Smooth muscle cell (in vitro differentiated cells): ENCODE measurements at regions not wholly inside any gene's neighbourhood (a gene's known extent, or its start where the extent isn't known, plus 50 kb on each side); places are given as distances from the start of the nearest gene placed in this dataset.

Experiments used
- DNase-seq: peaks from one replicate; lab custom pipeline; 2025; ENCODE audit not compliant: unreplicated experiment; lab: John Stamatoyannopoulos, UW
- H2AFZ ChIP-seq: fragments of 200-600 bp; sonication (generic); 2 replicates; pipeline ENCODE4 v1.6.0; 2016; ENCODE audit warnings: antibody characterized with exemption, low read depth, mild to moderate bottlenecking
- H3F3A ChIP-seq: fragments of 200-600 bp; sonication (generic); 2 replicates; pipeline ENCODE4 v1.6.0; 2017; ENCODE audit warnings: antibody characterized with exemption, low read depth
- H3K27ac ChIP-seq: fragments of 200-600 bp; sonication (generic); 2 replicates; pipeline ENCODE4 v1.5.1; 2016; ENCODE audit warnings: low read depth, mild to moderate bottlenecking
- H3K27me3 ChIP-seq: fragments of 200-600 bp; sonication (generic); 2 replicates; pipeline ENCODE4 v1.6.1; 2016; ENCODE audit warnings: low read depth, mild to moderate bottlenecking
- H3K36me3 ChIP-seq: fragments of 200-600 bp; sonication (generic); 2 replicates; pipeline ENCODE4 v1.5.1; 2016; ENCODE audit warnings: low read depth
- H3K4me1 ChIP-seq: fragments of 200-600 bp; sonication (generic); 2 replicates; pipeline ENCODE4 v1.5.1; 2016; ENCODE audit warnings: low read depth
- H3K4me2 ChIP-seq: fragments of 200-600 bp; sonication (generic); 2 replicates; pipeline ENCODE4 v1.6.0; 2016; ENCODE audit warnings: mild to moderate bottlenecking
- H3K4me3 ChIP-seq: fragments of 200-600 bp; sonication (generic); 2 replicates; pipeline ENCODE4 v1.5.1; 2016; ENCODE audit warnings: mild to moderate bottlenecking
- H3K79me2 ChIP-seq: fragments of 200-600 bp; sonication (generic); 2 replicates; pipeline ENCODE4 v1.6.0; 2016; ENCODE audit warnings: low read depth, mild to moderate bottlenecking
- H3K9ac ChIP-seq: fragments of 200-600 bp; sonication (generic); 2 replicates; pipeline ENCODE4 v1.6.0; 2016; ENCODE audit warnings: low read depth
- H3K9me3 ChIP-seq: fragments of 200-600 bp; sonication (generic); replicated peaks from 2 replicates; pipeline ENCODE4 v1.5.1; 2016; ENCODE audit warnings: low read depth
- H4K20me1 ChIP-seq: fragments of 200-600 bp; sonication (generic); 2 replicates; pipeline ENCODE4 v1.6.0; 2016; ENCODE audit warnings: low read depth
- CTCF ChIP-seq: fragments of 200-600 bp; sonication (generic); IDR thresholded peaks from 2 replicates; pipeline ENCODE4 v1.5.1; 2017; ENCODE audit warnings: borderline replicate concordance, mild to moderate bottlenecking, antibody characterized with exemption; ENCODE audit not compliant: insufficient read depth, poor library complexity, severe bottlenecking
- WGBS: methylation state at CpG from one replicate; pipeline ENCODE4 v1.1.7; 2016; ENCODE audit warnings: low lambda C conversion rate; 5-methylcytosine and 5-hydroxymethylcytosine counted together

DNA sequence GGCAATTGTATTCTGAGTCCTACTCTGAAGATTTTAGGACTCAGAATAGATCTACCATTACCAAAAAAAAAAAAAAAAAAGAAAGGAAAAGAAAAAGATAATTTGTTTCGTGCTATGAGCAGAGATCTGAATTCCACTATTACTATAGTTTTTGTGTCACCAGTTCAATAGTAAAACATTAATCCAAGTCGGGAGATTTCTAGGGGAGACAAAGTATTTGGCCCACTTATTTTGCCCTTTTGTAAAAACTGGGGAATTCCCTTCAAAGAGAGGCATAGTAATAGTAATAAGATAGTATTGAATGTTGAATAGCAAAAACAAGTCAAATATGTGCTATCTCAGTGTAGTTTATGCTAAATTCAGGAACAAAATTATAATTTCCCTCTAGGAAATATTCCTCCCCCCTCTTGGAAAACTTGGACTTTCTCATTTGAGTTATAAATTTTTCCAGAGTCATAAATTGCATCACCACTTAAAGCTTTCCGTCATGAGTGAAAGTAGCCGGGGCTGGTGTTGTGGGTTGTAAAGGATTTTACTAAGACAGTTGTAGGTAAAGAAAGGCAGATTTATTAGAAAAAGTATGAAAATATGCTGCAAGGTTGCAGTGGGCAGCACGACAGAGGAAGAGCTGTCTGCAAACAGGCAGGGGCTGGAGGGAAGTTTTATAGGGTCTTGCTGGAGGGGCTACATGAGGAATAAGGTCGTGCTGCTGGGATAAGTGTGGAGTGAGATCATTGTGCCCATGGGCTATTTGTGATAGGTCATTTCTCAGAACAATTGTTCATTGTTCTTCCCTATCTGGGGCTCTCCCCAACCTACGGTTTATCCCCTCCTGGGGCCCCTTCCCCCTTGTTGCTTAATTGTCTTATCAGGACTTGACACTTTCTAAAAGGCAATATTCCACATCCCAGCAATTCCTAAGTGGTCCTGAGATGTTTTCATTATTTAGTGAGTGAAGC lies 1009.9 kb downstream of the PLA2G4A start:
- DNase-seq = no peak
- Histone ChIP-seq H4K20me1 (no peaks in the 10 kb centered on the region), H3K4me3 (no peak overlapping the region), H2AFZ (peak overlapping the region; percentile 13), H3K27me3 (no peaks in the 10 kb centered on the region), H3K27ac (no peak overlapping the region), H3K4me2 (peak overlapping the region; percentile 13), H3K79me2 (no peaks in the 10 kb centered on the region), H3K9me3 (no peaks in the 10 kb centered on the region), H3F3A (no peaks in the 10 kb centered on the region), H3K36me3 (no peaks in the 10 kb centered on the region), H3K9ac (no peak overlapping the region), H3K4me1 (peaks cover 10% of the 10 kb centered on the region)
- WGBS = 41% methylated on average over 7 of the region's 7 CpGs
- no peak for TF ChIP-seq CTCF

DNA sequence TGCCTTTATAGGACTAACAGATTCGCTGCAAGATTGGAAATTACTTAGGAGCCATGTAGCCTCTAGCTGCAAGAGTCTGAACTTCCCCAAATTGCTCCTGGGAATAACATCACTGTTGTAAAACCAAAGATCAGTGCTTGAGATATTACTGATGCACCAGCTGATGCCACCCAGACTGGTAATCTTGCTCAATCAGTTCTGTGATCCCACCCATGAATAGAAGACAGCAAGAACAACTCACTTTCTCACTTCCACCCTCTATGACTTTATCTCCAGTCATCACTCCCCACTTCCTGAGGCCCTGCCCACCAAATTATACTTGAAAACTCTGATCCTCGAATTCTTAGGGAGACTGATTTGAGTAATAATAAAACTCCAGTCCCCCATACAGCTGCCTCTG lies 1011.1 kb downstream of the PLA2G4A start:
- Histone ChIP-seq H3K36me3 (no peaks in the 10 kb centered on the region), H4K20me1 (no peaks in the 10 kb centered on the region), H3K27ac (no peak overlapping the region), H3K4me3 (no peak overlapping the region), H3K9ac (no peak overlapping the region), H3K4me2 (no peak overlapping the region), H3F3A (no peaks in the 10 kb centered on the region), H3K4me1 (peaks cover 10% of the 10 kb centered on the region), H3K9me3 (no peaks in the 10 kb centered on the region), H3K79me2 (no peaks in the 10 kb centered on the region), H2AFZ (no peak overlapping the region), H3K27me3 (no peaks in the 10 kb centered on the region)
- no peak for DNase-seq
- TF ChIP-seq CTCF = no peak
- WGBS = 40% methylated on average over 2 of the region's 2 CpGs

DNA sequence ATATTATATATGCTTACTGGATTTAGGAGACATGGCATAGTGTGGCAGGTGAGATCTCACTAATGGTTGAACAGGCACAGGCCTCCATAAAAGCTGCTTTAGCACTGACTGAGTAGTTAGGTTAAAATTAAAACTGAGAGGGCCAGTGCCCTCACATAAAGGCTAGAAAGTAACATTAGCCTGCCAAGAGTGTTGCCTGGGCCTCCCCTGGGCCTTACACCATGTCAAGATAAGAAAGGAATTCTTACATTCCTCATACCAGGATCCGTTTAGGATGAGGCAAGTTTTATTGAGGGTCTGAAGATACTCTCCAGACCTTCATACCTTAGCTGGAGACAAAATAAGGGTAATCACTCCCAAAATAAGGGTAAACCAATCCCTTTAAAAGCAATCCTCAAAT lies 1011.8 kb downstream of the PLA2G4A start:
- TF ChIP-seq CTCF = no peak
- Histone ChIP-seq H3K9me3 (no peaks in the 10 kb centered on the region), H3F3A (no peaks in the 10 kb centered on the region), H3K79me2 (no peaks in the 10 kb centered on the region), H3K36me3 (no peaks in the 10 kb centered on the region), H2AFZ (no peak overlapping the region), H3K9ac (no peak overlapping the region), H3K27me3 (no peaks in the 10 kb centered on the region), H3K4me2 (no peak overlapping the region), H4K20me1 (no peaks in the 10 kb centered on the region), H3K4me1 (peaks cover 10% of the 10 kb centered on the region), H3K4me3 (no peak overlapping the region), H3K27ac (no peak overlapping the region)
- no peak for DNase-seq
- 0% methylated on average over 1 of the region's 1 CpG for WGBS
